B cell (primary cell): ENCODE measurements at regions not wholly inside any gene's neighbourhood (a gene's known extent, or its start where the extent isn't known, plus 50 kb on each side); places are given as distances from the start of the nearest gene placed in this dataset.
A peak's percentile ranks its signal among the peaks of the same experiment; 100 is the strongest.

Source experiments
- ATAC-seq: fragments of 200-7000 bp; cut with Tn5 transposase; one replicate; pipeline ENCODE4 v1.10.0; 2021; ENCODE audit warnings: low read depth, mild to moderate bottlenecking, moderate number of reproducible peaks, moderate library complexity
- CTCF ChIA-PET: fragments of 350-600 bp; sonication (Branson Sonifier 250); formaldehyde crosslinking; loops from one replicate; lab custom pipeline; 2021; ENCODE audit warnings: antibody characterized with exemption, inconsistent platforms; lab: Charles Lee
- POLR2A ChIA-PET: fragments of 350-600 bp; sonication (Branson Sonifier 250); formaldehyde crosslinking; loops from one replicate; lab custom pipeline; 2021; ENCODE audit warnings: antibody characterized with exemption; lab: Charles Lee
- DNase-seq: peaks from one replicate; pipeline ENCODE4 v3.0.0; 2013
- H2AFZ ChIP-seq: 2 replicates; pipeline ENCODE4 v1.6.1; 2012; ENCODE audit warnings: mild to moderate bottlenecking, low read depth, low read length; ENCODE audit not compliant: insufficient read depth, poor library complexity, severe bottlenecking
- H3K27ac ChIP-seq, 2 donors: 1 replicate in 1 of 2; 2 replicates in 1 of 2; pipeline ENCODE4 v1.5.1; 2012 to 2013; ENCODE audit warnings: low read length in 2 of 2, mild to moderate bottlenecking in 2 of 2, moderate library complexity in 1 of 2
- H3K27me3 ChIP-seq, 4 experiments: fragments of 200-600 bp in 1 of 4; sonication (generic) in 1 of 4; replicated peaks in 1 of 4; 1 replicate in 2 of 4; 2 replicates in 2 of 4; pipeline versions ENCODE4 v1.6.1 to v1.7.0; 2013 to 2016; ENCODE audit warnings: low read length in 3 of 4, mild to moderate bottlenecking in 2 of 4, mixed read lengths in 1 of 4, moderate library complexity in 1 of 4; ENCODE audit not compliant: insufficient read depth in 4 of 4, control insufficient read depth in 3 of 4; ENCODE audit errors: control extremely low read depth in 1 of 4
- H3K36me3 ChIP-seq, 2 experiments: replicated peaks in 1 of 2; 1 replicate in 1 of 2; 2 replicates in 1 of 2; pipeline versions ENCODE4 v1.6.1 to v1.7.1; 2013; ENCODE audit warnings: low read length in 1 of 2; ENCODE audit not compliant: insufficient read depth in 2 of 2, control insufficient read depth in 1 of 2; ENCODE audit errors: control extremely low read depth in 1 of 2, extremely low read depth in 1 of 2
- H3K4me1 ChIP-seq, 2 donors: fragments of 200-600 bp in 1 of 2; sonication (generic) in 1 of 2; 1 replicate in 1 of 2; 2 replicates in 1 of 2; pipeline versions ENCODE4 v1.5.1 to v1.6.1; 2013 to 2017; ENCODE audit warnings: low read length in 2 of 2; ENCODE audit not compliant: control insufficient read depth in 2 of 2, insufficient read depth in 2 of 2
- H3K4me2 ChIP-seq: replicated peaks from 2 replicates; pipeline ENCODE3; 2012; ENCODE audit warnings: mild to moderate bottlenecking, low read depth, low read length; ENCODE audit not compliant: poor library complexity, severe bottlenecking
- H3K4me3 ChIP-seq, 5 experiments: fragments of 200-600 bp in 1 of 5; sonication (generic) in 1 of 5; 1 replicate in 3 of 5; 2 replicates in 2 of 5; pipeline versions ENCODE4 v1.5.1 to v1.7.0; 2011 to 2016; ENCODE audit warnings: low read length in 4 of 5, mild to moderate bottlenecking in 4 of 5, low read depth in 2 of 5, control low read depth in 1 of 5, moderate library complexity in 1 of 5; ENCODE audit not compliant: insufficient read depth in 1 of 5; ENCODE audit errors: control extremely low read depth in 1 of 5, extremely low read depth in 1 of 5
- H3K79me2 ChIP-seq: fragments of 200-600 bp; sonication (generic); one replicate; pipeline ENCODE4 v1.6.0; 2016; ENCODE audit warnings: low read length; ENCODE audit not compliant: control insufficient read depth, insufficient read depth
- H3K9ac ChIP-seq: fragments of 200-600 bp; sonication (generic); 2 replicates; pipeline ENCODE4 v1.6.1; 2017; ENCODE audit warnings: mild to moderate bottlenecking, low read length, moderate library complexity
- H3K9me3 ChIP-seq, 3 donors: one replicate each; pipeline versions ENCODE4 v1.6.1 to v1.7.1; 2013; ENCODE audit warnings: low read length in 2 of 3; ENCODE audit not compliant: control insufficient read depth in 2 of 3, insufficient read depth in 1 of 3; ENCODE audit errors: control extremely low read depth in 1 of 3
- H4K20me1 ChIP-seq: 2 replicates; pipeline ENCODE4 v1.6.0; 2012; ENCODE audit warnings: mild to moderate bottlenecking, low read length; ENCODE audit not compliant: insufficient read depth, control insufficient read depth, poor library complexity, severe bottlenecking
- H3K27ac Mint-ChIP-seq: one replicate; pipeline ENCODE4 v1.8.0; 2021; ENCODE audit warnings: mixed read lengths
- H3K27me3 Mint-ChIP-seq: one replicate; pipeline ENCODE4 v1.8.0; 2021; ENCODE audit warnings: mixed read lengths
- H3K4me1 Mint-ChIP-seq: one replicate; pipeline ENCODE4 v1.8.0; 2021; ENCODE audit warnings: mixed read lengths
- H3K4me3 Mint-ChIP-seq: one replicate; pipeline ENCODE4 v1.8.0; 2021; ENCODE audit warnings: mixed read lengths
- H3K9me3 Mint-ChIP-seq: one replicate; pipeline ENCODE4 v1.8.0; 2022; ENCODE audit warnings: mixed read lengths; ENCODE audit not compliant: insufficient read depth
- CTCF ChIP-seq: fragments of 200-600 bp; IDR thresholded peaks from one replicate; pipeline ENCODE4 v1.8.0; 2022; ENCODE audit warnings: antibody characterized with exemption, mild to moderate bottlenecking
- EZH2 ChIP-seq: IDR thresholded peaks from 2 replicates; pipeline ENCODE4 v1.6.1; 2012; ENCODE audit warnings: borderline replicate concordance, low read depth, mild to moderate bottlenecking, moderate library complexity, low read length; ENCODE audit not compliant: insufficient read depth, poor library complexity, severe bottlenecking
- WGBS: methylation state at CpG from one replicate; pipeline ENCODE4 v1.1.5; 2013; ENCODE audit warnings: missing lambda C conversion rate; ENCODE audit not compliant: insufficient coverage; 5-methylcytosine and 5-hydroxymethylcytosine counted together
- intact Hi-C: fragments of 100-400 bp; cut with micrococcal nuclease; formaldehyde crosslinking; loops from one replicate; pipeline ENCODE4 v1.10.0; 2022

- Histone ChIP-seq H3K27me3 (no peaks in the 10 kb centered on the region), H3K9ac (peak overlapping the region; percentile 37), H3K27ac (peak overlapping the region; percentile 42 to 54), H3K79me2 (no peaks in the 10 kb centered on the region), H3K4me3 (peak overlapping the region in 3 of 5 experiments; percentile 10 to 20 (median 12)), H3K9me3 (peaks cover 0 to 1% (median 0%) of the 10 kb centered on the region in 3 donors), H3K4me1 (peaks cover 21 to 44% of the 10 kb centered on the region in 2 donors), H3K4me2 (peak overlapping the region; percentile 49), H3K36me3 (no peaks in the 10 kb centered on the region), H2AFZ (peak overlapping the region; percentile 50), H4K20me1 (no peaks in the 10 kb centered on the region)
- peak overlapping the region; percentile 78 for H3K27ac Mint-ChIP-seq
- TF ChIP-seq EZH2 (no peak), CTCF (no peak)
- peak overlapping the region; percentile 66 for H3K4me3 Mint-ChIP-seq
- H3K27me3 Mint-ChIP-seq: no peaks in the 10 kb centered on the region
- DNase-seq (peak; percentile 54), ATAC-seq (peak; percentile 65)
- no peaks in the 10 kb centered on the region for H3K9me3 Mint-ChIP-seq
- peaks cover 53% of the 10 kb centered on the region for H3K4me1 Mint-ChIP-seq
- CTCF ChIA-PET: interaction anchor here (2.6 kb wide), 1 partner anchor 44 kb away, joined by 10 read pairs; no protein-coding TSS in a partner anchor
- WGBS: 4% methylated on average over 2 of the region's 3 CpGs
- POLR2A ChIA-PET: no interaction called here
- intact Hi-C loops: no loop called here
Measured at GRCh38 chr20:39829661-39830060, 859.4 kb downstream of the MAFB start.

GRCh38 chr20:39829256-39829655 lies 859.8 kb downstream of the MAFB start:
- Mint-ChIP-seq H3K4me3 (peak overlapping the region; percentile 66), H3K9me3 (no peaks in the 10 kb centered on the region), H3K4me1 (peaks cover 55% of the 10 kb centered on the region), H3K27ac (peak overlapping the region; percentile 21), H3K27me3 (no peaks in the 10 kb centered on the region)
- ATAC-seq (no peak), DNase-seq (no peak)
- Histone ChIP-seq H4K20me1 (no peaks in the 10 kb centered on the region), H3K79me2 (no peaks in the 10 kb centered on the region), H3K27ac (peak overlapping the region in 1 of 2 donors; percentile 54), H3K4me1 (peaks cover 21 to 44% of the 10 kb centered on the region in 2 donors), H3K9me3 (peaks cover 0 to 1% (median 0%) of the 10 kb centered on the region in 3 donors), H3K4me3 (no peak overlapping the region), H2AFZ (peak overlapping the region; percentile 50), H3K36me3 (no peaks in the 10 kb centered on the region), H3K4me2 (peak overlapping the region; percentile 49), H3K27me3 (no peaks in the 10 kb centered on the region), H3K9ac (peak overlapping the region; percentile 2)
- CTCF ChIA-PET: interaction anchor here (0.9 to 2.6 kb wide), 2 partner anchors 44 to 45 kb away, joined by 3 to 10 read pairs; no protein-coding TSS in a partner anchor
- POLR2A ChIA-PET: no interaction called here
- TF ChIP-seq EZH2 (no peak), CTCF (no peak)
- intact Hi-C loops: no loop called here
- no CpG with 5 or more reads among the region's 3 CpGs for WGBS
